ENCODE measurements at regions not wholly inside any gene's neighbourhood (a gene's known extent, or its start where the extent isn't known, plus 50 kb on each side); places are given as distances from the start of the nearest gene placed in this dataset.

- no peak overlapping the region for H3K4me3 ChIP-seq (ENCODE audit: low read depth, low read length)
- no peak for TF ChIP-seq CTCF (IDR thresholded peaks at IDR 0.05; ENCODE audit: low read depth, low read length)
- TF ChIP-seq POLR2A (IDR thresholded peaks at IDR 0.05; ENCODE audit: extremely low read depth, insufficient read length) = no peak
- no peak for TF ChIP-seq MAX (IDR thresholded peaks at IDR 0.05; ENCODE audit: low read depth, low read length)
- no peak for TF ChIP-seq MYC (IDR thresholded peaks at IDR 0.05; ENCODE audit: low read depth, low read length)
- DNase-seq (ENCODE audit: low read depth) = no peak
Observed at GRCh38 chr13:31035185-31035965, 102.9 kb downstream of the TEX26 start.

GRCh38 chr13:31032528-31033113 lies 100.2 kb downstream of the TEX26 start:
- no peak overlapping the region for H3K4me3 ChIP-seq (ENCODE audit: low read depth, low read length)
- no peak for DNase-seq (ENCODE audit: low read depth)
- TF ChIP-seq POLR2A (IDR thresholded peaks at IDR 0.05; ENCODE audit: extremely low read depth, insufficient read length) = no peak
- no peak for TF ChIP-seq CTCF (IDR thresholded peaks at IDR 0.05; ENCODE audit: low read depth, low read length)
- TF ChIP-seq MAX (IDR thresholded peaks at IDR 0.05; ENCODE audit: low read depth, low read length) = no peak
- no peak for TF ChIP-seq MYC (IDR thresholded peaks at IDR 0.05; ENCODE audit: low read depth, low read length)

GRCh38 chr13:31031482-31031881 lies 99.0 kb downstream of the TEX26 start:
- TF ChIP-seq MYC (IDR thresholded peaks at IDR 0.05; ENCODE audit: low read depth, low read length) (no peak), MAX (IDR thresholded peaks at IDR 0.05; ENCODE audit: low read depth, low read length) (no peak), POLR2A (IDR thresholded peaks at IDR 0.05; ENCODE audit: extremely low read depth, insufficient read length) (no peak), CTCF (IDR thresholded peaks at IDR 0.05; ENCODE audit: low read depth, low read length) (no peak)
- DNase-seq (ENCODE audit: low read depth) = no peak
- H3K4me3 ChIP-seq (ENCODE audit: low read depth, low read length) = no peak overlapping the region

GRCh38 chr13:31029102-31029501 lies 96.6 kb downstream of the TEX26 start:
- no peak for TF ChIP-seq POLR2A (IDR thresholded peaks at IDR 0.05; ENCODE audit: extremely low read depth, insufficient read length)
- no peak for TF ChIP-seq MYC (IDR thresholded peaks at IDR 0.05; ENCODE audit: low read depth, low read length)
- no peak for TF ChIP-seq CTCF (IDR thresholded peaks at IDR 0.05; ENCODE audit: low read depth, low read length)
- TF ChIP-seq MAX (IDR thresholded peaks at IDR 0.05; ENCODE audit: low read depth, low read length) = no peak
- no peak overlapping the region for H3K4me3 ChIP-seq (ENCODE audit: low read depth, low read length)
- no peak for DNase-seq (ENCODE audit: low read depth)

GRCh38 chr13:31027136-31027535 lies 94.7 kb downstream of the TEX26 start:
- no peak for DNase-seq (ENCODE audit: low read depth)
- H3K4me3 ChIP-seq (ENCODE audit: low read depth, low read length) = no peak overlapping the region
- TF ChIP-seq POLR2A (IDR thresholded peaks at IDR 0.05; ENCODE audit: extremely low read depth, insufficient read length) (no peak), MAX (IDR thresholded peaks at IDR 0.05; ENCODE audit: low read depth, low read length) (no peak), MYC (IDR thresholded peaks at IDR 0.05; ENCODE audit: low read depth, low read length) (no peak), CTCF (IDR thresholded peaks at IDR 0.05; ENCODE audit: low read depth, low read length) (no peak)
